H1 (cell line): ENCODE measurements at regions not wholly inside any gene's neighbourhood (a gene's known extent, or its start where the extent isn't known, plus 50 kb on each side); places are given as distances from the start of the nearest gene placed in this dataset.

ENCODE experiments used
- ATF3 ChIP-seq: IDR thresholded peaks from 2 replicates; pipeline ENCODE4 v1.6.1; 2011; ENCODE audit warnings: low read depth, mild to moderate bottlenecking, low read length; ENCODE audit not compliant: insufficient read depth

DNA sequence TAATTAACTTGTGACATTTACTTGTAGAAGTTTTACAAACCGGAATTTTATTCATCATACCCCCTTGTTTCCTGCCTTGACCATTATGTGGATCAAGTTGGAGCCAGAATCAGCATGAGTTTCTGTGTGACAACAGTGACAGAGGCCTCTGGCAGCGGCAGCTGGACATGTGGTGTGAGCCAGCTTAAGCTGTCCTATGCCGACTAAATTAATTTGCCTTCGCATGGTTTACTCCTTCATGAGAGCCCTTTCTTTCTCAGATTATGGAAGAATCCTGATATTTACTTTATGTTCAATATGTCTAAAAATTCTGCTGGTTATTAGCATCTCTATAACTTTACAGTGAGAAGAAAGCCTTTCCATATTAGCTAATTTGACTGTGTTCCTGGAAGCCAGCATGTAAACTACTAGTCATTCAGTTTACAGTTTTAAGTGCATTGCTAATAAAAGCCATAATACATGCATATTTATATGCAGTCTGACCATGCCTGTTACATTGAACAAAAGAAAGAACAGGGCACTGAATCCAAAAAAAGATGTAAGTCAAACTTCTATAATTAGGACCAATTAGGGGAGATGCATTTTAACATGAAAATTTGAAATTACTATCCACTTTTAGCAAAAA lies 495.8 kb upstream of the ACVR2A start (continued):
- no peak for TF ChIP-seq ATF3
